Vagina (tissue), 2 donors: ENCODE measurements at regions not wholly inside any gene's neighbourhood (a gene's known extent, or its start where the extent isn't known, plus 50 kb on each side); places are given as distances from the start of the nearest gene placed in this dataset.
"Not testable (repeated sequence)": the region's sequence is repeated elsewhere in the genome, so short reads cannot be mapped to it uniquely, and the experiment has no call there.

ENCODE experiments used
- DNase-seq, 2 donors: peaks; one replicate each; pipeline ENCODE4 v3.0.0-alpha.2; 2017; ENCODE audit errors: extremely low spot score in 2 of 2
- H3K27ac ChIP-seq: fragments of 200-600 bp; sonication (generic); one replicate; pipeline ENCODE4 v1.5.1; 2019
- H3K27me3 ChIP-seq: fragments of 200-600 bp; sonication (generic); one replicate; pipeline ENCODE4 v1.5.1; 2019
- H3K36me3 ChIP-seq, 2 donors: fragments of 200-600 bp; sonication (generic); one replicate each; pipeline ENCODE4 v1.5.1; 2017 to 2019
- H3K4me1 ChIP-seq: fragments of 200-600 bp; sonication (generic); one replicate; pipeline ENCODE4 v1.5.1; 2019
- H3K4me3 ChIP-seq, 2 donors: fragments of 200-600 bp; sonication (generic); 1 replicate in 1 of 2; 2 replicates in 1 of 2; pipeline ENCODE4 v1.5.1; 2016 to 2019
- H3K9me3 ChIP-seq: fragments of 200-600 bp; sonication (generic); one replicate; pipeline ENCODE4 v1.5.1; 2019
- POLR2A ChIP-seq, 2 donors: fragments of 450-650 bp; IDR thresholded peaks; one replicate each; pipeline ENCODE4 v1.6.1; 2017; ENCODE audit warnings: antibody characterized with exemption in 2 of 2, mild to moderate bottlenecking in 2 of 2, moderate library complexity in 2 of 2
- POLR2AphosphoS5 ChIP-seq, 2 donors: sonication (generic); formaldehyde crosslinking; IDR thresholded peaks; one replicate each; pipeline ENCODE4 v1.9.0; 2017; ENCODE audit warnings: antibody characterized with exemption in 2 of 2, mild to moderate bottlenecking in 2 of 2, low read depth in 1 of 2; ENCODE audit not compliant: insufficient read depth in 1 of 2
- intact Hi-C: fragments of 100-400 bp; cut with DNase I; formaldehyde crosslinking; loops from one replicate; pipeline ENCODE4 v1.15.1; 2023
- TF ChIP-seq, protein P1 (sequence below), 3 experiments: fragments of 450-650 bp in 2 of 3; fragments of 200-600 bp in 1 of 3; sonication (generic) in 1 of 3; IDR thresholded peaks; one replicate each; pipeline ENCODE4 v1.5.1; 2017 to 2019; ENCODE audit warnings: antibody characterized with exemption in 3 of 3, mild to moderate bottlenecking in 2 of 3, moderate library complexity in 2 of 3

DNA sequence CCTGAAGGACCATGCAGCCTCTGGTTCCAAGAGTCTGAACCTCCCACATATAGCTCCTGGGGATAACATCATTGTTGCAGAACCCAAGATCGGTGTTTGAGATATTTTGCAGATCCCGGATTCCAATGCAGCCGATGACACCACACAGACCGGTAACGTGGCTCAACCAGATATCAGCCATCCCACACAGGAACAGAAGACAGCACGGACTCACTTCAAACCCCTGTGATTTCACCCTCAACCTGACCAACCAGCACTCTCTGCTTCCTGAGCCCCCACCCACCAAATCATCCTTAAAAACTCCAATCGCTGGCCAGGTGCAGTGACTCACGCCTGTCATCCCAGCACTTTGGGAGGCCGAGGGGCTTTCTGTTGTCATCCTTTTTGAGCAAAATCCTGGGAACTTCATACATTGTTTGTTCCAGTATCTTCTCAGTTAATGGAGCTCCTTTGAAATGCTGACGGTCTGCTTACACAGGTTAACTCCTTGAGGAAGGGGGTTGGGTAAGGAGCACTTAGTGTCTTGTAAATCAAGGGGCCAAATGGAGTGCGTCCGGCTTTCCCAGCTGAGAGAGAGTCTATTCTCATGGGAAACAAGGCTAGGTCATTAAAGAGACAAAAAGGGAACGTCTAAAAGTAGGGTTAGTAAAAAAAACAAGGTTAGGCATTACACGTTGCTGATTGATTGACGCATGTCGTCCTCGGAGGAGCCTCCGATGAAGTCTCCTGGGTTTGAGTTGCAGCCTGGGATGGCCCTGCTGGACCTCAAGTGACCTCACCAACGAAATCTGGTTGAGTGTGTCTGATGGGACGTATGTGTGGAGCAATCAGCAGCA is 230.4 kb downstream of the CRLF2 start:
- H3K27ac ChIP-seq = no peak overlapping the region
- DNase-seq = no peak
- H3K4me1 ChIP-seq = no peaks in the 10 kb centered on the region
- H3K4me3 ChIP-seq = no peak overlapping the region
- no peaks in the 10 kb centered on the region for H3K36me3 ChIP-seq
- no peaks in the 10 kb centered on the region for H3K9me3 ChIP-seq
- intact Hi-C loops = no loop called here
- TF ChIP-seq, protein P1, sequence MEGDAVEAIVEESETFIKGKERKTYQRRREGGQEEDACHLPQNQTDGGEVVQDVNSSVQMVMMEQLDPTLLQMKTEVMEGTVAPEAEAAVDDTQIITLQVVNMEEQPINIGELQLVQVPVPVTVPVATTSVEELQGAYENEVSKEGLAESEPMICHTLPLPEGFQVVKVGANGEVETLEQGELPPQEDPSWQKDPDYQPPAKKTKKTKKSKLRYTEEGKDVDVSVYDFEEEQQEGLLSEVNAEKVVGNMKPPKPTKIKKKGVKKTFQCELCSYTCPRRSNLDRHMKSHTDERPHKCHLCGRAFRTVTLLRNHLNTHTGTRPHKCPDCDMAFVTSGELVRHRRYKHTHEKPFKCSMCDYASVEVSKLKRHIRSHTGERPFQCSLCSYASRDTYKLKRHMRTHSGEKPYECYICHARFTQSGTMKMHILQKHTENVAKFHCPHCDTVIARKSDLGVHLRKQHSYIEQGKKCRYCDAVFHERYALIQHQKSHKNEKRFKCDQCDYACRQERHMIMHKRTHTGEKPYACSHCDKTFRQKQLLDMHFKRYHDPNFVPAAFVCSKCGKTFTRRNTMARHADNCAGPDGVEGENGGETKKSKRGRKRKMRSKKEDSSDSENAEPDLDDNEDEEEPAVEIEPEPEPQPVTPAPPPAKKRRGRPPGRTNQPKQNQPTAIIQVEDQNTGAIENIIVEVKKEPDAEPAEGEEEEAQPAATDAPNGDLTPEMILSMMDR (IDR thresholded peaks at IDR 0.05) = no peak
- TF ChIP-seq POLR2A (IDR thresholded peaks at IDR 0.05) = no peak
- TF ChIP-seq POLR2AphosphoS5 (IDR thresholded peaks at IDR 0.05; ENCODE audit: insufficient read depth in 1 of 2, low read depth in 1 of 2) = no peak
- no peaks in the 10 kb centered on the region for H3K27me3 ChIP-seq

DNA sequence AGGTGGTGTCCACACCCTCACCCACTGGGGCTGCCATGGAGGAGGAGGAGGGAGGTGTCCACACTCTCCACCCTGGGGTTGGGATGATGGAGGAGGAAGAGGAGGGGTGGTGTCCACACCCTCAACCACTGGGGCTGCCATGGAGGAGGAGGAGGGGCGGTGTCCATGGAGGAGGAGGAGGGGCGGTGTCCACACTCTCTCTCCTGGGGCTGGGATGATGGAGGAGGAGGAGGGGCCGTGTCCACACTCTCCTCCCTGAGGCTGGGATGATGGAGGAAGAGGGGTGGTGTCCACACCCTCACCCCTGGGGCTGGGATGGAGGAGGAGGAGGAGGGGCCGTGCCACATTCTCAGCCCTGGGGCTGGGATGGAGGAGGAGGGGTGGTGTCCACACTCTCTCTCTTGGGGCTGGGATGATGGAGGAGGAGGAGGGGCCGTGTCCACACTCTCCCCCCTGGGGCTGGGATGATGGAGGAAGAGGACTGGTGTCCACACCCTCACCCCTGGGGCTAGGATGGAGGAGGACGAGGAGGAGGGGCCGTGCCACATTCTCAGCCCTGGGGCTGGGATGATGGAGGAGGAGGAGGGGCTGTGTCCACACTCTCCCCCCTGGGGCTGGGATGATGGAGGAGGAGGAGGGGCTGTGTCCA is 231.7 kb downstream of the CRLF2 start:
- no peaks in the 10 kb centered on the region for H3K9me3 ChIP-seq
- DNase-seq = no peak
- TF ChIP-seq POLR2A (IDR thresholded peaks at IDR 0.05) (no peak), POLR2AphosphoS5 (IDR thresholded peaks at IDR 0.05; ENCODE audit: insufficient read depth in 1 of 2, low read depth in 1 of 2) (no peak)
- TF ChIP-seq, protein P1 (IDR thresholded peaks at IDR 0.05) = no peak

DNA sequence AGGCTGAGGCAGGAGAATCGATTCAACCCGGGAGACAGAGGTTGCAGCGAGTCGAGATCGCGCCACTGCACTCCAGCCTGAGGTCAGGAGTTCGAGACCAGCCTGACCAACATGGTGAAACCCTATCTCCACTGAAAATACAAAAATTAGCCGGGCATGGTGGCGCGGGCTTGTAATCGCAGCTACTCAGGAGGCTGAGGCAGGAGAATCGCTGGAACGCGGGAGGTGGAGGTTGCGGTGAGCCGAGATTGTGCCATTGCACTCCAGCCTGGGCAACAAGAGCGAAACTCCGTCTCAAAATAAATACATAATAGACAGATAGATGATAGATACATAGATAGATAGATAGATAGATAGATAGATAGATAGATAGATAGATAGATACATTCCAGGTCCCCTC is 233.3 kb downstream of the CRLF2 start:
- H3K27me3 ChIP-seq, H3K4me1 ChIP-seq, H3K27ac ChIP-seq, intact Hi-C loops, H3K36me3 ChIP-seq, DNase-seq, H3K9me3 ChIP-seq, H3K4me3 ChIP-seq: not testable (repeated sequence)

More for the DNA sequence above, 231.7 kb downstream of the CRLF2 start:
- no peak overlapping the region for H3K27ac ChIP-seq
- no peaks in the 10 kb centered on the region for H3K36me3 ChIP-seq
- intact Hi-C loops = no loop called here
- no peak overlapping the region for H3K4me3 ChIP-seq
- no peaks in the 10 kb centered on the region for H3K4me1 ChIP-seq
- H3K27me3 ChIP-seq = no peaks in the 10 kb centered on the region

DNA sequence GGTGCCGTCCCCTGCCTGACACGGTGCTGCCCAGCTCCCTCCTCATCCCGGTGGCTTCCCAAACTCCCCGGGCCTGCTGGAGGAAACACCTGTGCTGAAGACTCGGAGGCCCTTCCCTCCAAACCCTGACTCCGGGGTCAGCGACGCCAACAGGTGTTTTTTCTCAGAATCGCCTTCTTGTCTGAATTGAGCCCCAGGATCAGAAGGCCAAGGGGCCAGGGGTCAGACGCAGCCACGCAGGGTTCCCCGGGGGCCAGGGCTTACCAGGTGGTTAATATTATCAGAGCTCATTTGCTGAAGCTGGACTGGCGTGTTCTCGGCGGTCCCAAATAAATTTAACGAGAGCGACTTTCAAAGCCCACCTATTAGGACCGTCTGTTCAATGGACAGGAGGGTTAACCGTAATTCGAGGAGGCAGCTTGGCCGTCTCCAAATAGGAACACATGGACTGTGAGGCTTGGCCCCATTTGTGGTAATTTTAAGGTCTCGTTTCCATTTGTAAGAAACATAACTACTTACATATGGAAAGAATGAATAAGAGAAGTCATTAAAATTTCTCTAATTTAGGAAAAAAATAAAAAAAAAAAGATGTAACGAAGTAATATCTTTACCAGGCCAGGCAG is 239.3 kb downstream of the CRLF2 start:
- TF ChIP-seq POLR2AphosphoS5 (IDR thresholded peaks at IDR 0.05; ENCODE audit: insufficient read depth in 1 of 2, low read depth in 1 of 2) = no peak
- no peak for TF ChIP-seq POLR2A (IDR thresholded peaks at IDR 0.05)
- TF ChIP-seq, protein P1 (IDR thresholded peaks at IDR 0.05) = no peak
- no peaks in the 10 kb centered on the region for H3K27me3 ChIP-seq
- no peak overlapping the region for H3K4me3 ChIP-seq
- H3K9me3 ChIP-seq = no peaks in the 10 kb centered on the region
- no peak overlapping the region for H3K27ac ChIP-seq
- no peaks in the 10 kb centered on the region for H3K36me3 ChIP-seq
- intact Hi-C loops = no loop called here
- DNase-seq = no peak
- no peaks in the 10 kb centered on the region for H3K4me1 ChIP-seq

DNA sequence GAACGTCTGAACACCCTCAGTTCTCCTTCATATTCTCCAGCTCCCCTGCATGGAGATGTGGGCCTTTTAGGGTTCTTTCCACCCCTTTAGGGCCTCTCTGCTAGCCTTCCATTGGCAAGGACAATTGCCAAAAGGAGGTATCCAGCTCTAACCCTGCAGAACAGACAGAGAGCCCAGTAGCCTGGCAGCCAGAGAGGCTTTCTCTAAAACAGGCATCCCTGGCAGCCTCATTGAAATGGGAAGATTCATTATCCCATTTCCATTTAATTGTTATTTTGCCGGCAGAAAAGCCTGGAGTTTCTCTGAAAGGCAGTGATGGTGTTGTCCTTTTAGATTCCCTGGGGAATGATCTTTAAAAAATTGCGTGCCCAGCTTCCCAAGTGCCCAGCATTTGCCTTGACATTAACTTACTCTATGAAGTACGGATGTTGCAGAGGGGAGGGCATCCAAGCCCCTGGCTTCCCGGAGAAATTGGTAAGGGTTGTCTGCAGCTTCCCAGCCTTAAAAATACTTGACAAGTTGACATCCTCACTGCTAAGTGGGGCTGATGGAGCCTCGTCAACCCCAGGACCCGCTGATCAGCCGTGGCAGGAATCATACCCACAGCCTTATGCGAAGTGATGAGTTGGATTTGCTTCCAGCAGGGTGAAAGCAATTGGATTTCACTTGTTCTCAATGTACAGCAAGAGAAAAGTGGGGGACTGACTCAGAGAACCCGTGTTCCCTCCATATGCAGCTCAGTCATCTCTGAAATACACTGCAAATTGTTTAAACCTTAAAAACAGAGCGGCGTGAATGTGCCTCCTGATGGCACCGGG is 244.1 kb downstream of the CRLF2 start:
- TF ChIP-seq, protein P1 (IDR thresholded peaks at IDR 0.05) = no peak
- no peaks in the 10 kb centered on the region for H3K36me3 ChIP-seq
- intact Hi-C loops = no loop called here
- H3K9me3 ChIP-seq = no peaks in the 10 kb centered on the region
- no peak overlapping the region for H3K4me3 ChIP-seq
- H3K27ac ChIP-seq = no peak overlapping the region
- H3K4me1 ChIP-seq = no peaks in the 10 kb centered on the region
- DNase-seq = no peak
- H3K27me3 ChIP-seq = no peaks in the 10 kb centered on the region
